GM11168 (cell line): ENCODE measurements at regions not wholly inside any gene's neighbourhood (a gene's known extent, or its start where the extent isn't known, plus 50 kb on each side); places are given as distances from the start of the nearest gene placed in this dataset.

Experiments used
- in situ Hi-C: fragments of 300-500 bp; cut with MboI; formaldehyde crosslinking; loops from one replicate; pipeline ENCODE4 v1.12.0; 2022; ENCODE audit warnings: low sequenced_read_pairs; ENCODE audit not compliant: unreplicated experiment

DNA sequence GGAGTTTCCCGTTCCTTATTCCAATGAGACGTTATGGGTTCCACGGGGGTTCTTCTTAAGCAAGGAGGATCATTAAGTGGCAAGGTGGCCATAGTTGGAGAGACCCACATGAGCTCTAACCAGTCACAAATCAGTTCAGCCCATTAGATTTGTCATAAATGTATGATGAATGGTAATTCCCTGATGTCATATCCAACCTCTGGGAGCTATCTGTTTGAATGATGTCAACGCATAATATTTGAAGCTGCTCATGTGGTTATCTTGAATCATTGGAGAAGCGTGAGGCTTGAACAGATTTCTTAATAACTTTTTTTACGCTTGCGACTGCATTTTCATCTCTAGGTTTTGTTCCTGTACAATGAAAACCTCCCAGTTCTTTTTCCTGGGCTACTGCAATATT is 270.4 kb upstream of the EEF2KMT start:
- in situ Hi-C loops: no loop called here

DNA sequence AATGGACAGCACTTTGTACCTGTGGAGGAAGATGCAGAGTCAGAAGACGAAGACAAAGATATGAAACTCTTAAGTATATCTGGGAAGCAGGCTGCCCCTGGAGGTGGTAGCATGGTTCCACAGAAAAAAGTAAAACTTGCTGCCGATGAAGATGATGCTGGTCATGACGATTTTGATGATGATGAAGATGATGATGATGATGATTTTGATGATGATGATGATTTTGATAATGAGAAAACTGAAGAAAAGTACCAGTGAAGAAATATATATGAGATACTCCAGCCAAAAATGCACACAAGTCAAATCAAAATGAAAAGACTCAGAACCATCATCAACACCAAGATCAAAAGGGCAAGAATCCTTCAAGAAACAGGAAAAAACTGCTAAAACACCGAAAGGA is 268.5 kb upstream of the EEF2KMT start:
- in situ Hi-C loops: no loop called here

DNA sequence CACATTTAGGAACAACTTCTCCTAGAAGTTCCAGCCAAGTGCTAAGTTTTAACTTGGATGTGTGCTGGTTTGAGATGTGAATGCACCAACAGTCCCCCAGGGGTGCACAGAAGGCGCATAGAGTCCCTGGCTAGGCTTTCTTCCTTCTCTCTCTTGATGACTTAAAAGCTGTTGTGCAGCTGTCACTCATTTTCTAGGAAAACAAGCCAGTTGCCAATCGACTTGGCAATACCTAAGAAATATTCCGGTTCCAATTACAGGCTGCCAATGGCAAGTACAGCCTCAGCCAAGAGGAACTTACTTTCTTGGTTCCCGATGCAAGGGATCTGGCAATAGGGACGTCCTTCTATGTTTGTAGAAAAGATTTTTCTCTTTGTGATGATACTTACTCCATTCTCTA is 266.6 kb upstream of the EEF2KMT start:
- in situ Hi-C loops: no loop called here

DNA sequence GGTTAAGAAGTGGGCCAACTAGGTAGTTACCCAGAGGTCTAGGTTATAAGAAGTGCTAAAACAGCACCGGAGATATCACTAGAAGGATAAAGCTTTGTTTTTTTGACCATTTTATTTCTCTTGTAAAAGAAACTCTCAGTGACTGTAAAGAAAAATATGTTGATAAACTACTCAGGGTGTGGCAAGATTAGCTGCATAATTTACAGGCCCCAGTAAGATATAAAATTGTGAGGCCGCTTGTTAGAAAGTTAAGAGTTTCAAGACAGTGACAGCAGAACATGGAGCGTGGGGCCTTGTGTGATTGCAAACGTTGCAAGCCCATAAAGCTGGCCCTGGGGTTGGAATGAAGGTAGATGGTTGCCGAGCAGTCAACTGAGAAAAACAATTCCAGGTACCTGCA is 263.7 kb upstream of the EEF2KMT start:
- in situ Hi-C loops: no loop called here

DNA sequence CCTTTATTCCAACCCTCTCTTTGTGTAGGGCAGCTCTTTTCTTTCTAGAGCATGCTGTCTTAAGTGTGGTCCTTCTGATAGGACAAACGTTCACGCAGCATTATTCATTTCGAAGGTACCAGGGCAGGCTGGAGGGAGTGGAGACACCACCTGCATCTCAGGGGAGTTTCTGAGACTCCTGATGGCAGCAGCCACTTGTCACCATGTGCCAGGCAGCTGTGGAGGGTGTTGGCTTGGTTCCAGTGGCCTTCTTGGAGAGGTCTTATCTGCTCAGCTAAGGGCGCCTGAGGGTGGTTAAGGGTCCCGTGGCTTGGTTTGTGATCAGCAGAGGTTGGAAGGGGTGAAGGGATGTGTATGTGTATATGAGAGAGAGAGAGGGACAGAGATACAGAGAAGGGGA is 257.1 kb upstream of the EEF2KMT start:
- in situ Hi-C loops: no loop called here

DNA sequence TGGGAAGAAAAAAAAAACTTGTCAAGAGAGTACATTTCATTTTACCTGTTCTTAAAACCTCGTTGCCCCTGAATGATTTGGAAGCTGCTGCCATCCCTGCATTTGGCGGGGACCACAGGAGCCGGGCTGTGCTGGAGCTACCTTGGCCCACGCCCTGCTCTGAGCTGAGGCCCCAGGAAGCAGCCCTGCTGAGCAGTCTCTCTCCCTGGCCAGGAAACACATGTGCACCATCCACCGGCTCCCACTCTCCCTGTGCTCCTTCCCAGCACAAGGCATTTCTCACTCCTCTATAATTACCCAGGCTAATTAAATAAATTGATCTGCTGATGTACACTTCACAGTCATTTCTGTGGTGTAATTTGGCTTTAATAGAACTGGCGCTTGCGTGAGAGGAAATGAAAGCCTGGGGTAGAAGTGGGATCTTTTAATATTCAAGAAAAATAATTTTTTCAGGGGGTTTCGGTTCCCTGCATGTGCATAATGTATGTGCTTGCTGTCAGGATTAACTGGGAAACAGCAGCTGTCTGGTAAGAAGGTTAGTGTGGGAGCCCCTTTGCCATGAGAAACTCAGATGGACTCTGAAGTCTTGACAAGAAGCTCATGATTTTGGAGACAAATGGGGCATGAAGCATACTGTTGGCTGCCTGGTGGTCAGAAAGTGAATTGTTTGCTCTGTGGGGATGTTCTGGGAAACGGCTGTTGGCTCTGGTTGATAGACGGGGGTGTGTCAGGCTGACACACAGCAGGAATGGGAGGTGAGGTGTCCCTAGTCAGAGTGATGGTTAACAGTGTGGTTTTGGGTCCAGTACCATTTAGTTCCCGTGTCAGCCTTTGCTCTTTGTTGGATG is 252.3 kb upstream of the EEF2KMT start:
- in situ Hi-C loops: no loop called here

DNA sequence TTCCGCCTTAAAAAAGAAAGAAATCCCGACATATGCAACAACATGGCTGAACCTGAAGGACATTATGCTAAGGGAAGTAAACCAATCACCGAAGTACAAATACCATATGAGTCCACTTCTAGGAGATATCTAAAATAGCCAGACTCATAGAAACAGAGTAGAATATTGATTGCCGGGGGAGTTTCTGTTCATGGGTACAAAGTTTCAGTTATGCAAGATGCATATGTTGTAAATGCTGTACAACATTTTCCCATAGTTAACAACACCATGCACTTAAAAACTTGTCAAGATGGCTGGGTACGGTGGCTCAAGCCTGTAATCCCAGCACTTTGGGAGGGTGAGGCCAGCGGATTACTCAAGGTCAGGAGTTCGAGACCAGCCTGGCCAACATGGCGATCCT is 251.5 kb upstream of the EEF2KMT start:
- in situ Hi-C loops: no loop called here

DNA sequence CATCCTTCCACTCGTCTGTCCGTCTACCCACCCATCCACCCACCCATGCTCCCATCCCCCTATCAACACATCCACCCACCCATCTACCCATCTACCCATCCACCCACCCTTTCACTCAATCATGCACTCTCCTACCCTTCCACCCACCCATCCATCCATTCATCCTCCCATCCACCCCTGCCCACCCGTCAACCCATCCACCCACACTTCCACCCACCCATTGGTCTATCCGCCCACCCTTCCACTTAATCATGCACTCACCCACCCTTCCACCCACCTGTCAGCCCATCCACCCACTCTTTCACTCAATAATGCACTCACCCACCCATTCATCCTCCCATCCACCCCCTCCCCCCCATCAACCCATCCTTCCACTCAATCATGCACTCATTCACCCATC is 250.0 kb upstream of the EEF2KMT start:
- in situ Hi-C loops: no loop called here

DNA sequence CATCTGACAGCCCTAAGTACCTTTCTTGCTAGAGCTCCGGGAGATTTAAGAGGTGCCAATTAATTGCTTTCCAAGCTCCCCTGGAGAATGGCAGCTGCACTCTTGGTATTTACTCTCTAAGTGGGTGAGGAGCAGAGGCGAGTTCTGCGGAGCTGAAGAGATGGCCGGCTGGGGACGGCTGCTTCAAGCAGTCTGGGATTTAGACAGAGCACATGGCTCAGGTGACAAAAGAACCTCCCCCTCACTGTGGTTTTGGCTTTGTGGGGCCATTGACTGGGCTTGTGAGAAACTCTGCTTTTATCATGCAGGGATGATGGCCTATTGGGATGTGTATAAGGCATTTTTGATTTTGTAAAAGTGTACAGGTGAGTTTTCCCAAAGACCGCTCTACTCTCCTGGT is 239.3 kb upstream of the EEF2KMT start:
- in situ Hi-C loops: no loop called here

DNA sequence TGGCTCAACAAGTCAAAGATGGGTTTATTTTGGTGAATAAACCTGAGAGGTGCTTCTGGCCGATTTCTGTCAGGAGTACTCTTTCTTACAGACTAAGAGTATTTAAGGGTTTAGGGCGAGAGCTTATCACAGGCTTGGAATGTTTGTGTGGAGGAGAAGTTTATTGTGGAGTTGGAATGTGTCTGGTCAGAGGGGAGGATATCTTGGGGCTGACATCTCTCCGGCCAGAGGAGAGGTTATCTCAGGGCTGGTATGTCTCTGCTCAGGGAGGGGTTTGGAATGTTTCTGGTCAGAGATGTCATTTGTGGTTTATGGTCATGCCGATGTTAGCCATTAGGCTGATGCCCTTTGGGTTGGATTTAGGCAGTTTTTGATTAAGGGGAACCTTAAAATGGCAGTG is 236.4 kb upstream of the EEF2KMT start:
- in situ Hi-C loops: no loop called here

DNA sequence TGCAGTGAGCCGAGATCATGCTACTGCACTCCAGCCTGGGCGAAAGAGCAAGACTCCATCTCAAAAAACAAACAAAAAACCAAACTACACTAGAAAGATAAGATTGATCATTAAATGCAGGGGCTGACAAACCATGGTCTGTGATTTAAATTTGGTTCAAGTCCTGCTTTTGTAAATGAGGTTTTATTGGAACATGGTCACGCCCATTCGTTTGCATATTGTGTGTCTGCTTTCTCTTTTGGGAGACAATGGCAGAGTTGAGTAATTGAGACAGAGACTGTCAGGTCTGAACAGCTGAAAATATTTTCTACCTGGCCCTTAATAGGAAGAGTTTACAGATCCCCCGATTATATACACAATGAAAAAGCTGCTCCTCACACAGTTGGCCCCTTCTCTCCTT is 235.5 kb upstream of the EEF2KMT start:
- in situ Hi-C loops: no loop called here

DNA sequence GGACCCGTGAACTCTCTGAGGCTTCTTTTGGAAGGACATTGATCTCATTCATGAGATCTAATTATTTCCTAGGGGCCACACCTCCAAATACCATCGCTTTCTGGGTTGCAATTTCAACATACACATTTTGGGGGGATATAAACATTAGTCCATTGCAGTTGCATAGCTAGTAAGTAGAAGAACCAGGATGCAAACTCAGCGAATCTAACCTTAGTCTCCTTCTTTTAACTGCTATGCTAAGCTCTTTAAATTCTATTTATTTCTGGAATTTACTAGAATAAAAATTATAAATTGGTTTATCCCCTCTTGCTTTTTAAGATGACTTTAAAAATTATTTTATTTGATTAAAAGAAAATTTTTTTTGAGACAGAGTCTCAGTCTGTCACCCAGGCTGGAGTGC is 232.5 kb upstream of the EEF2KMT start:
- in situ Hi-C loops: no loop called here

DNA sequence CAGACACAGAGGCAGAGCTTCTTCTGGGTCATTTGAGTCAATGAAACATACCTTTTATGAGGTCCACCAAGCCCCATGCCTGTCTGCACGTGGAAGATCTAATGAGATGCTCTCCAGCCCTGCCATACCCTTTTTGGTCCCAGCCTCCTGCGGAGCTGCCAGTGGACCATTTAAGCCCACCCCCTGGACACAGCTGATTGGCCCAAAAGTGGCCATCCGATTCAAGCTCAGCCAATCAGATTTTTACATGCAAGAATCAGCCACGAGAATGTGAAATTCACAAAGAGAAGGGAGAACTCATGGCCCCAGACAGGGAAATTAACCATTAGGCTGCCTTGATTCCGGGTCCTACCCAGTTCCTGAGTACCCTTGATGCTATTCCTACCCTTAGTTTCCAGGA is 231.0 kb upstream of the EEF2KMT start:
- in situ Hi-C loops: no loop called here

DNA sequence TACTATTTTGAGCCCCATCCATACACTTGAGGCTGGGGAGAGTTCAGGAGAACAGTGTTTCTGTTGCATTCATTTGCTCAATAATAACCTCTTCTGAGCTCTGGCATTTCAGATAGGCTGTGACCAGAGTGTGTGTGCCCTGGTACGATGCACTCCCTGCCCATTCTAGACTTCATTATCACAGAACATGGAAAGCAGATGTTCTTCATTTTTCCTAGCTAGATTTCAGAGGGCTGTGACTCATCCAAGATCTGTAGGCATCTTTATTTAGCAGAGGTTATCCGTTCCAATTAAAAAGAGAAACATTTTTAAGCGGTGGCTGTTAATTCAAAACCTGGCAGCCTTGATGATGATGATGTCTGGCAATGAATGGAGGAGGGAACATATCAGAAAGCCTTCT is 228.8 kb upstream of the EEF2KMT start:
- in situ Hi-C loops: no loop called here

DNA sequence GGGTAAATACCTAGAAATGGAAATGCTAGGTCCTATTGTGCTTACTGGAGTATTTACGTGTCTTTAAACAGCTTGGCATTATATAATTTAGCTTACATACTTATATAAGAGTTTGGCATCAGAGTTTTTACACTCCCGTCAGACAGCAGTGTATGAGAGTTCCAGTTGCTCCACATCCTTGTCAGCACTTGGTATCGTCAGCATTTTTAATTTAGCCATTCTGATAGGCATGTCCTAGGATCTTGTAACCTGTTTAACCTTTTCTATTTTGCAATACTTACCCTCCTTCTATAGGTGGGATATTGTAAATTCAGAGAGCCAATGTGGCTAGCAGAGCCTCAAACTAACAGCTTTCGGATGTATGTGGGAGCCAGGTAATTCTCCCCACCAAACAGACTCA is 228.3 kb upstream of the EEF2KMT start:
- in situ Hi-C loops: no loop called here

DNA sequence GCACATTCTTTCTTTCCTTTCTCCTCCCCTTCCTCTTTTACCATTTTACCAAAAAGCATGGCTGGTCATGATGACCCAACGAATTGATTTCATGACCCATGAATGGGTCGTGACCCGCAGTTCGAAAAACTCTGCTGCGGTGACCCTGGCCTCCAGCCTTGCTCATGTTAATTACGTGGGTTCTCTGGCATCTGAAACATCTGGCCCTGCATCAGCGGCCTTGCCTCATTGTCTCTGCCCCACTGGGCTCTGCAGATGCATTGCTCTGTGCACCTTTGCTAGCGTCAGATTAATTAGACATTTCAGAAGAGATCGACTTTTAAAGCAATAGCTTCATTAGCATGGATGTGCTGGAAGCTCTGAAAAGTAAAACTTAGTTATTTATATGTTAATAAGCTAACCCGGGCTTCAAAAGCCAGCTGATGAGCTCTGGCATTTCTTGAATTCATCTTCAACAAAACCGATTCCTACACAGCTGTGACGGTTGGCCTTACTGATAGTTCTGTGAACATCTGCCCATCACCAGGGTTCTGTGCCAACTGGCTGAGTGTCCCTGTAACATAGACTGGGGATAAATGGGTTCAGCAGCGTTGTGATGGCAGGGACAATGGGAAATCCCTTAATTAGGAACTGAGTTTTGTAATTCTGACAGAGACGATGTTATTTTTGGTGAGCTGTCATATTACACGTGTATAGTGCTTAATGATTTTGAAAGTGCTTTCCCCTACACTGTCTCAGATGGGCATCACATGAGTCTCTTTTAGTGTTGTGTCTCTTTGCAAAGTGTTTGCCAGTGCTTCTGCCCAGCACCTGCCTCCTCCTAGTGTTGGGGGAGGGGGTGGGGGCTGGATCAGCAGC is 225.9 kb upstream of the EEF2KMT start:
- in situ Hi-C loops: no loop called here

DNA sequence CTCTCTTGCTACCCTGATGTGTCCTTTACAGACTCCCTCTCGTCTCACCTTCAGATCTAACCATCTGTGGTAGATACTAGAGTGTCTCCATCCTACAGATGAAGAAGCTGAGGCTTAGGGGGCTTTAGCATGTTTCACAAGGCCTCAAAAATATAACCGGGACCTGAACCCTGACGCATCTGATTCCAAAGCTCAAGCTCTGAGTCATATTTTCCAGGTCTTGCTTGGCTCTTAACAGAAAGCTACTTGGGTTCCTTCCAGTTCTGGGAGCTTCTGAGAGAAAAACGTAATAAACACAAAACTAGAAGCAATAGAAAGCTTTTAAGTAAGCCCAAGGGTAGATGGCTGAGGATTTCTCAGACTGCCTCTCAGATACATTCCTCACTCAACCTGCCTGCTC is 224.3 kb upstream of the EEF2KMT start:
- in situ Hi-C loops: no loop called here

DNA sequence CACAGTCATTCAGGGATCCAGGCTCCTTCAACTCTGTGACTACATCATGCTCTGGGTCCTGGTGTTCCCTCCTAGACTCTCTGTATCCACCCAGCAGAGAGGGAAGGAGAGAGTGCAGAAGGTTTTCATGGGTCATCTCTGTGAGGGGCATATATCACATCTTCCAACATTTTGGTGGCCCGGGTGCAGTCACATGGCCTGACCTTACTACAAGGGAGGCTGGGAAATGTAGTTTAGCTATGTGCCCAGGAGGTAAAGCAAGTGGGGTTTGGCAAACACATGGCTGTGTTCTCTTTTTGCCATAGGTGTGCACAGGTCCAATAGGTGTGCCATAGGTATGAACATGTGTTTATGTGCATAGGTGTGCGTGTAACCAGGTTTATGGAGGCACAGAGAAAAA is 222.2 kb upstream of the EEF2KMT start:
- in situ Hi-C loops: no loop called here

DNA sequence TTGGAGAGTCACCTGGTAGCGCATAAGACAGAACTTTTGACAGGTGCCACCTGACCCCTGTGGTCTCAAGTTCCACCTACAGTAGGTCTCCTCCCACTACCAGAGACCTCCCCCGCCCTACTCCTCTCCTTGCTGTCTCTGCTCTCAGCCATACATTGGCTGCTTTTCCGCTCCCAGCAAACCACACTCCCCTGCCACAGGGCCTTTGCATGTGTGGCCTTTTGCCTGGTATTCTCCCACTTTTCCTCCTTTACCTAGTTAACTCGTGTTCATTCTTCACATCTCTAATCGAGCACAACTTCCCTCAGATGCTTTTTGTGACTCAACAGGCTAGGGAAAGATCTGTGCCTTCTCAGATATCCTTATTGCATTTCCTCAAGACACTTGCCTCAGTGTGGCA is 218.3 kb upstream of the EEF2KMT start:
- in situ Hi-C loops: no loop called here

DNA sequence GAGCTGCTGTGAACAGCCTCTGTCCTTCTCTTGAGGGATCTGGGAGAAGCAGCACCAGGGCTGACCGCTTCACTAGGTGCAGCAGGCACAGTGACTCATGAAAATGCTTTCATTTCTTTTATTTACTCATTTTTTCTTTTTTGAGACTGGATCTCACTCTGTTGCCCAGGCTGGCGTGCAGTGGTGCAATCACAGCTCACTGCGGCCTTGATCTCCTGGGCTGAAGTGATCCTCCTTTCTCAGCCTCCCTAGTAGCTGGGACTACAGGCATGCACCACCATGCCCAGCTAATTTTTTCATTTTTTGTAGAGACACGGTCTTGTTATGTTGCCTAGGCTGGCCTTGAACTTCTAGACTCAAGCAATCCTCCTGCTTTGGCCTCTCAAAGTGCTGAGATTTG is 216.8 kb upstream of the EEF2KMT start:
- in situ Hi-C loops: no loop called here

DNA sequence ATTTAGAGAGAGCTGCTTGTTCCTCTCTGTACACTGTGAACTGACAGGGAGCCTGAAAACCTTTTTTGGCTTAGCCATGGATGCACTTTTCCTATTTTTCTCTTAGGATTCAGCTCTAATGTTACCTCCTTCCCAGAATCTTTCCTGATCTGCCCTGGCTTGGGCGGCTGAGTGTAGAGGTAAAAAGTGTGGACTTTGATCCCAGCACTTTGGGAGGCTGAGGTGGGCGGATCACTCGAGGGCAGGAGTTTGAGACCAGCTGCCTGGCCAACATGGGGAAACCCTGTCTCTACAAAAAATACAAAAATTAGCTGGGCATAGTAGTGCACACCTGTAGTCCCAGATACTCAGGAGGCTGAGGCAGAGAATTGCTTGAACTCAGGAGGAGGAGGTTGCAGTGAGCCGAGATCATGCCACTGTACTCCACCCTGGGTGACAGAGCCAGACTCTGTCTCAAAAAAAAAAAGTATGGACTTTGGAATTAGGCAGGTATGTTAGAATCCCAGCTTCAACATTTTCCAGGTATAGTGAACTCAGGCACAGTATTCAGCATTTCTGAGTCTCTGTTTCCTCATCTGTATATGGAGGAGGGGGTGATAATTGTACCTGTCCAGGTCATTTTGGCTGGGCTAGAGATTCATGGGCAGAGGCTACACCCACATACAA is 212.5 kb upstream of the EEF2KMT start:
- in situ Hi-C loops: no loop called here
